ENCODE measurements at regions not wholly inside any gene's neighbourhood (a gene's known extent, or its start where the extent isn't known, plus 50 kb on each side); places are given as distances from the start of the nearest gene placed in this dataset.

GRCh38 chr1:165147799-165148198, 208.7 kb downstream of the LMX1A start:
- Histone ChIP-seq H3K36me3 (replicated peaks; ENCODE audit: control insufficient read depth, insufficient read depth, low read length) (no peaks in the 10 kb centered on the region), H3K27me3 (ENCODE audit: control insufficient read depth, insufficient read depth, low read length) (peaks cover 4% of the 10 kb centered on the region; the same call in 1 of the 2 replicates), H3K4me3 (ENCODE audit: insufficient read depth, low read depth, low read length) (no peak overlapping the region)
- DNase-seq = no peak

DNA sequence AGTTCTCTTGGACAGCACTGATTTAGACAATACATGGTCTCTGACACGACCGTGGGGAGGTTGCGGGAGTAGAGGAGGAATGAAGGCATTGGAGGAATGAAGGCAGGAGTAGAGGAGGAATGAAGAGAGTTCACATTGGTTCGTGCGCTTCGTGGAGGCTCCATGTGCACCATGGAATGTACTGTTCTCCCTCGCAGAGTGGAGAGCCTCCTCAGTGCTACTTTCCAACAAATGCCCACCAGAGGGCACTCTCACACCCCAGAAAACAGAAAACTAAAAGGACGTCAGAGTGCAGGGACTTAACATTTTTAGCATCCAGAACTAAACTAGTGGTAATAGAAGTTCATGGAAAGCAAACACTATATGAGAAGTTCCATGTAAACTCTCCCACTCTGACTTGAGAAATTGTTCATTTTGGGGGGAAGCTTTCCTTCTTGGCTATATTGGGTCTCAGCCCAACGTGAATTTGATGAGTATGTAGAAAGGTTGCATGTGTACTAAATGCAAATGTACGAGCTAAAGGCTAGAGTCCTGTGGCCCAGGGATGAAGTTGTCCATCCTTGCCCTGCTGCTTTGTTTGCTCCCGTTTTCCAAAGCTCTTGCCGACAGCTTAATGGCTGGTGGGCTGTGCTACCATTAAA, 211.6 kb downstream of the LMX1A start:
- no peaks in the 10 kb centered on the region for H3K36me3 ChIP-seq (replicated peaks; ENCODE audit: control insufficient read depth, insufficient read depth, low read length)
- H3K27me3 ChIP-seq (ENCODE audit: control insufficient read depth, insufficient read depth, low read length) = peaks cover 10% of the 10 kb centered on the region; the same call in 1 of the 2 replicates
- DNase-seq = peak; percentile 48
- H3K4me3 ChIP-seq (ENCODE audit: insufficient read depth, low read depth, low read length) = no peak overlapping the region

DNA sequence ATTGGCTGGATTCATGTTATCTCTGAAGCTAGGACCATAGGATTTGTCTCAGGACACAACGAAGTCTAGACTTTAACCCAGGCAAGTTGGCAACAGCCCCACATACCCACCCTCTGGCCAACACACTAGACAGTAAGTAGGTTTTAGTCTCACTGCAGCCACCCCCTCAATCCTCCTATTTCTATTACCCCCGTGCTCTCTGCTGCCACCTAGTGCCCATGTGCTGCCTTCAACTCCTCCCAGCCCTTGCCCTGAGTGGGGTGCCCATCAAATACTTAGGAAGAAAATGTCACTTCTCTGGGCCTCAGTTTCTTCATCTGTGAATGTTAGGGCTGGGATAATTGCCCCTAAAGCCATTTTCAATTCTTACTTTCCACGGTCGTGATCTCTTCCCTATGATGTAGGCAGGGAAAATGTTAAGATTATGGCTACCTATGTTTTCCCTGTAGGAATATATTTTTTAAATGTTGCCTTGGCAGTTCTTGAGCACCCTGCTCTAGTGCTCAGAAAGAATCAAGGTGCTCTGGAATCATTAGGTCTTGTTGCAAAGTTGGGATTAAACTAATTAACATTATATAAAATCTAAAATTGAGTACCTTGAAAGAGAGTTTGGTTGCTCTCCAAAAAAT, 213.0 kb downstream of the LMX1A start:
- H3K27me3 ChIP-seq (ENCODE audit: control insufficient read depth, insufficient read depth, low read length) = peaks cover 10% of the 10 kb centered on the region; the same call in 1 of the 2 replicates

GRCh38 chr1:165138960-165139359, 217.6 kb downstream of the LMX1A start:
- no peak overlapping the region for H3K4me3 ChIP-seq (ENCODE audit: insufficient read depth, low read depth, low read length)
- no peak for DNase-seq
- H3K27me3 ChIP-seq (ENCODE audit: control insufficient read depth, insufficient read depth, low read length) = peaks cover 5% of the 10 kb centered on the region; the same call in 1 of the 2 replicates
- H3K36me3 ChIP-seq (replicated peaks; ENCODE audit: control insufficient read depth, insufficient read depth, low read length) = no peaks in the 10 kb centered on the region

More for the DNA sequence above, 213.0 kb downstream of the LMX1A start:
- H3K36me3 ChIP-seq (replicated peaks; ENCODE audit: control insufficient read depth, insufficient read depth, low read length) = no peaks in the 10 kb centered on the region
- H3K4me3 ChIP-seq (ENCODE audit: insufficient read depth, low read depth, low read length) = no peak overlapping the region
- DNase-seq = peak; percentile 44

GRCh38 chr1:165137551-165138316, 218.8 kb downstream of the LMX1A start:
- H3K27me3 ChIP-seq (ENCODE audit: control insufficient read depth, insufficient read depth, low read length) = peaks cover 5% of the 10 kb centered on the region; the same call in 1 of the 2 replicates
- H3K36me3 ChIP-seq (replicated peaks; ENCODE audit: control insufficient read depth, insufficient read depth, low read length) = no peaks in the 10 kb centered on the region
- DNase-seq = no peak
- H3K4me3 ChIP-seq (ENCODE audit: insufficient read depth, low read depth, low read length) = no peak overlapping the region

DNA sequence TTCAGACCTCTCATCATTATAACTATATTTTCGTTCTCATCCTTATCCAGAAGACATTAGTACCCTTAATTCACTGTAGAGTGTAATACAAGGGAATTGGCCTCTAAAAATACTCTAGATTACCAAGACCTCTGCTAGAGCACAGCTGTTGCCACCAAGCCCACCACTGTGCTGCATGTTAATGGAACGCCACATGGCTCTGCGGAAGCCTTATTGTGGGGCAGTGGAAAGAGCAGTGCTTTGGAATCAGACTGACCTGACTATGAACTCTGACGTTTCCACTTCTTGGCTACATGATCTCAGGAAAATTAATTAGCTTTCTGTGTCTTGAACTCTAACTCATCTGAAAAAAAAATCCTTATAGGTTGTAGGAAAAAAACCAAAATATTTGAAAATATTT, 222.1 kb downstream of the LMX1A start:
- Histone ChIP-seq H3K4me3 (ENCODE audit: insufficient read depth, low read depth, low read length) (no peak overlapping the region), H3K36me3 (replicated peaks; ENCODE audit: control insufficient read depth, insufficient read depth, low read length) (no peaks in the 10 kb centered on the region), H3K27me3 (ENCODE audit: control insufficient read depth, insufficient read depth, low read length) (no peaks in the 10 kb centered on the region; the same call in 1 of the 2 replicates)
- no peak for DNase-seq

- Histone ChIP-seq H3K27me3 (ENCODE audit: control insufficient read depth, insufficient read depth, low read length) (no peaks in the 10 kb centered on the region; the same call in 1 of the 2 replicates), H3K36me3 (replicated peaks; ENCODE audit: control insufficient read depth, insufficient read depth, low read length) (no peaks in the 10 kb centered on the region), H3K4me3 (ENCODE audit: insufficient read depth, low read depth, low read length) (no peak overlapping the region)
- DNase-seq = peak; percentile 60
Measured at GRCh38 chr1:165129568-165130164, 226.8 kb downstream of the LMX1A start.

DNA sequence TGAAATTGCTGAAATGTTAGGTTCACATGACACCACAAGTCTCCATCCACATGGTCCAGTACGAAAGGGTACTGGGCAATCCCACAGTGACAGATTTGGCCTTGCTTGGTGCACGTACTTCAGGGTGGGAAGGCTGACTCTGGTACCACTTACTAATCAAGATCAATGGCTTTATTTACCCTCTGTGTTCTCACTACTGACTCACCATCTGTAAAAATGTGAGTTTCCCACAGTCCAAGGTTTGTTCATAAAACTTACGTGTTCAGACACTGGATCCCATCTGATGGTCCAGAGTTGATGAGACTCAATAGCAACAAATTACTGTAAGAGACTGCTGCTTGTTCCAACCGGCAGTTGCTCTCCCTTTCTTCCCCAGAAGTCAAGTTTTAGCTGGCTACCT, 231.7 kb downstream of the LMX1A start:
- no peak for DNase-seq
- Histone ChIP-seq H3K36me3 (replicated peaks; ENCODE audit: control insufficient read depth, insufficient read depth, low read length) (no peaks in the 10 kb centered on the region), H3K27me3 (ENCODE audit: control insufficient read depth, insufficient read depth, low read length) (peaks cover under 1% of the 10 kb centered on the region; the same call in 1 of the 2 replicates), H3K4me3 (ENCODE audit: insufficient read depth, low read depth, low read length) (no peak overlapping the region)

GRCh38 chr1:165119086-165119485, 237.4 kb downstream of the LMX1A start:
- Histone ChIP-seq H3K4me3 (ENCODE audit: insufficient read depth, low read depth, low read length) (no peak overlapping the region), H3K36me3 (replicated peaks; ENCODE audit: control insufficient read depth, insufficient read depth, low read length) (no peaks in the 10 kb centered on the region), H3K27me3 (ENCODE audit: control insufficient read depth, insufficient read depth, low read length) (peaks cover 36% of the 10 kb centered on the region)
- no peak for DNase-seq

DNA sequence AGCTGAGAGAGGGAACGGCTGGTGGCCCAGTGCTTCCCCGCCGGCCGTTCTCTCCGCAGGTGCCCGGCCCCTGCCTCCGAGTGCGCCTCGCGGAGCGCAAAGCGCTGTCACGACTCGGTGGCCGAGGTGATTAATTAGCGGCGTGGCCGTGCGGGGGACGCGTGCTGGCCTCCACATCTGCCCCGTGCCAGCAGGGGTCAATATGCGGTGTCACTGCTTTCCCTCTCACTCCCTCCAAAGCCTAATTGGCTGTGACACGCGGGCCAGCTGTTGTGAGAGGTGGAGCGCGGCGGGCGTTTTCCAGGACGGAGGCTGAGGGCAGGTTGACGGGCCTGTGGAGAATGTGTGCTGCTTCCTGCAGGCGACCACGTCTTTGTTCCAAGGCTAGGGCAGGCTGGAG, 239.0 kb downstream of the LMX1A start:
- peak; percentile 62 for DNase-seq
- Histone ChIP-seq H3K27me3 (ENCODE audit: control insufficient read depth, insufficient read depth, low read length) (peaks cover 36% of the 10 kb centered on the region), H3K4me3 (ENCODE audit: insufficient read depth, low read depth, low read length) (peak overlapping the region; percentile 13; the same call in 1 of the 2 replicates), H3K36me3 (replicated peaks; ENCODE audit: control insufficient read depth, insufficient read depth, low read length) (no peaks in the 10 kb centered on the region)

- Histone ChIP-seq H3K4me3 (ENCODE audit: insufficient read depth, low read depth, low read length) (no peak overlapping the region), H3K27me3 (ENCODE audit: control insufficient read depth, insufficient read depth, low read length) (peaks cover 36% of the 10 kb centered on the region), H3K36me3 (replicated peaks; ENCODE audit: control insufficient read depth, insufficient read depth, low read length) (no peaks in the 10 kb centered on the region)
- DNase-seq = no peak
Measured at GRCh38 chr1:165116732-165117131, 239.8 kb downstream of the LMX1A start.

DNA sequence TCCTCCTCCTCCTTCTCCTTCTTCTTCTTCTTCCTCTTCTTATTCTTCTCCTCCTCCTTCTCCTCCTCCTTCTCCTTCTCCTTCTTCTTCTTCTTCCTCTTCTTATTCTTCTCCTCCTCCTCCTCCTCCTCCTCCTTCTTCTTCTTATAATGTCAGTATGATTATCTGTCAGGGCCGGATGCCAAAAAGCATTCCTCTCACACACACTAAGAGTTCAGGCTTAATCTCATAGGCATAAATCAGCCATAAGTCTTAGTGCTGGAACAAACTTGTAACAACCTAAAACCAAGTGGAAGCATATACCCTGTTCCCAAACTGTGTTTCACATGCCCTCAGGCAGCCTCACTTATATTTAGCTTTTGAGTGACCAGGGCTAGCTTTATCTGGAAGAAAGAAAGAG, 240.3 kb downstream of the LMX1A start:
- peaks cover 36% of the 10 kb centered on the region for H3K27me3 ChIP-seq (ENCODE audit: control insufficient read depth, insufficient read depth, low read length)
- no peak overlapping the region for H3K4me3 ChIP-seq (ENCODE audit: insufficient read depth, low read depth, low read length)
- H3K36me3 ChIP-seq (replicated peaks; ENCODE audit: control insufficient read depth, insufficient read depth, low read length) = no peaks in the 10 kb centered on the region
- no peak for DNase-seq

- no peak overlapping the region for H3K4me3 ChIP-seq (ENCODE audit: insufficient read depth, low read depth, low read length)
- H3K36me3 ChIP-seq (replicated peaks; ENCODE audit: control insufficient read depth, insufficient read depth, low read length) = no peaks in the 10 kb centered on the region
- peaks cover 36% of the 10 kb centered on the region for H3K27me3 ChIP-seq (ENCODE audit: control insufficient read depth, insufficient read depth, low read length)
- no peak for DNase-seq
Measured at GRCh38 chr1:165114889-165115285, 241.6 kb downstream of the LMX1A start.

DNA sequence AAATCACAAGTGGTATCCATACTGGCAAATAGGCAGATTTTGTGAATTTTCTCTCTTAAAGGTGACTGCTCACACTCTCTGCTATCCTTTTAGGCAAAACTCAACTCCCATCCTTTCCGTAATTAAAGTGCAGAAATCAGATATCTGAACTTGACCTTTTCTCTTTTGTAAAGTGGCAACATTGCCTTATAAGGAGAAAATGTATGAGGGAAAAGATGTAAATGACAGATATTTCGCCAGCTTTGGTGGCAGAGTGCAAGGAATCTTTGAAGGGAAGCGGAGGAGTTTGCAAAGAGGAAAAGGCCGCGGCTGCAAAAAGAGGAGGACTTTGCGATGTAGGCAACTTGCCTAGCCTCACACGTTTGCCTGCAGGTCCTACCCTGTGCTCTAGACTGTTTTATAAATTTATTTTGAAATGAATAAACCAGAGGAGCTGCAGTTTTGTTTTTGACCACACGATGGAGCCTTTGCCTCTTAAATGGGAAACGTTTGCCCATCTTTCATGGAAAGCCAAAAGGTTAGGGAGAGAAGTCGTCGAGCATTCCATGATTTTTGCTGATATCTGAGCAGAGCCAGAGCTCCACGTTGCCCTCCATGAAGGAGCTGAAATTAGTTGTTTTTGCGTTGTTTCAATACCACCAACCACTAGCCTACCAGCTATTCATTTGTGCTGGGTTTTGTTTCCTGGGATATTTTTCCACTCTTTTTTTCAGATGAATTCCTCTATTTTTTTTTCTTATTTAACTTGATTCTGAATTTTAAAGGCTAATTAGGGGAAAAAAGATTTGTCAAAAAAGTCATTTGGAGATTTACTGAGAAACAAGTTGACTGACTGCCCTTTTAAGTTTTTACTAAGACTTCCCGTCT, 242.3 kb downstream of the LMX1A start:
- DNase-seq = peak; percentile 62
- no peaks in the 10 kb centered on the region for H3K36me3 ChIP-seq (replicated peaks; ENCODE audit: control insufficient read depth, insufficient read depth, low read length)
- no peak overlapping the region for H3K4me3 ChIP-seq (ENCODE audit: insufficient read depth, low read depth, low read length)
- H3K27me3 ChIP-seq (ENCODE audit: control insufficient read depth, insufficient read depth, low read length) = peaks cover 34% of the 10 kb centered on the region
